ENCODE measurements at regions not wholly inside any gene's neighbourhood (a gene's known extent, or its start where the extent isn't known, plus 50 kb on each side); places are given as distances from the start of the nearest gene placed in this dataset.

GRCh38 chr10:130923596-130923995, 387.9 kb downstream of the TCERG1L start:
- TF ChIP-seq CTCF (conservative IDR thresholded peaks at IDR 0.05) (no peak), ZFX (IDR thresholded peaks at IDR 0.05) (no peak)
- no peak overlapping the region for H3K27ac ChIP-seq

GRCh38 chr10:130924138-130924819, 387.2 kb downstream of the TCERG1L start:
- TF ChIP-seq CTCF (conservative IDR thresholded peaks at IDR 0.05): no peak
- TF ChIP-seq ZFX (IDR thresholded peaks at IDR 0.05): no peak

GRCh38 chr10:130926442-130926841, 385.1 kb downstream of the TCERG1L start:
- TF ChIP-seq ZFX (IDR thresholded peaks at IDR 0.05): no peak
- no peak for TF ChIP-seq CTCF (conservative IDR thresholded peaks at IDR 0.05)
- no peak overlapping the region for H3K27ac ChIP-seq

More at GRCh38 chr10:130924138-130924819, 387.2 kb downstream of the TCERG1L start:
- H3K27ac ChIP-seq: no peak overlapping the region

GRCh38 chr10:130927157-130927556, 384.4 kb downstream of the TCERG1L start:
- TF ChIP-seq ZFX (IDR thresholded peaks at IDR 0.05) (no peak), CTCF (conservative IDR thresholded peaks at IDR 0.05) (no peak)
- H3K27ac ChIP-seq: no peak overlapping the region

- no peak overlapping the region for H3K27ac ChIP-seq
- TF ChIP-seq ZFX (IDR thresholded peaks at IDR 0.05) (no peak), CTCF (conservative IDR thresholded peaks at IDR 0.05) (no peak)
Measured at GRCh38 chr10:130928306-130928705, 383.2 kb downstream of the TCERG1L start.

GRCh38 chr10:130929422-130930325, 381.8 kb downstream of the TCERG1L start:
- TF ChIP-seq CTCF (conservative IDR thresholded peaks at IDR 0.05): no peak
- no peak for TF ChIP-seq ZFX (IDR thresholded peaks at IDR 0.05)
- no peak overlapping the region for H3K27ac ChIP-seq

GRCh38 chr10:130930821-130931220, 380.7 kb downstream of the TCERG1L start:
- TF ChIP-seq ZFX (IDR thresholded peaks at IDR 0.05) (no peak), CTCF (conservative IDR thresholded peaks at IDR 0.05) (no peak)

More at GRCh38 chr10:130930821-130931220, 380.7 kb downstream of the TCERG1L start:
- H3K27ac ChIP-seq: no peak overlapping the region
